Neural cell (in vitro differentiated cells): ENCODE measurements at regions not wholly inside any gene's neighbourhood (a gene's known extent, or its start where the extent isn't known, plus 50 kb on each side); places are given as distances from the start of the nearest gene placed in this dataset.

Source experiments
- H2AFZ ChIP-seq: fragments of 200-600, 300-800 bp; sonication (generic), shearing (Covaris generic); 2 replicates; pipeline ENCODE4 v1.6.0; 2014; ENCODE audit warnings: low read depth, mild to moderate bottlenecking, antibody characterized with exemption, low read length, moderate library complexity
- H3F3A ChIP-seq: fragments of 200-600 bp; shearing (Covaris generic); 2 replicates; pipeline ENCODE4 v1.6.1; 2016; ENCODE audit warnings: mild to moderate bottlenecking, moderate library complexity, mixed read lengths, antibody characterized with exemption, low read length; ENCODE audit not compliant: insufficient read depth, poor library complexity, severe bottlenecking
- H3K27ac ChIP-seq: fragments of 200-600, 300-800 bp; sonication (generic), shearing (Covaris generic); 2 replicates; pipeline ENCODE4 v1.5.1; 2014; ENCODE audit warnings: mild to moderate bottlenecking, low read length, moderate library complexity
- H3K27me3 ChIP-seq: fragments of 300-800, 200-600 bp; sonication (generic), shearing (Covaris generic); 2 replicates; pipeline ENCODE4 v1.6.0; 2014; ENCODE audit warnings: mild to moderate bottlenecking, low read depth, low read length, moderate library complexity; ENCODE audit not compliant: insufficient read depth
- H3K36me3 ChIP-seq: fragments of 300-800, 200-600 bp; sonication (generic), shearing (Covaris generic); 2 replicates; pipeline ENCODE4 v1.5.1; 2014; ENCODE audit warnings: mild to moderate bottlenecking, antibody characterized with exemption, low read length, moderate library complexity; ENCODE audit not compliant: insufficient read depth
- H3K4me2 ChIP-seq: fragments of 300-800, 200-600 bp; sonication (generic), shearing (Covaris generic); 2 replicates; pipeline ENCODE4 v1.6.0; 2014; ENCODE audit warnings: mild to moderate bottlenecking, low read length
- H3K4me3 ChIP-seq: fragments of 300-800, 200-600 bp; sonication (generic), shearing (Covaris generic); 2 replicates; pipeline ENCODE4 v1.5.1; 2014; ENCODE audit warnings: mild to moderate bottlenecking, low read length, moderate library complexity
- H3K79me2 ChIP-seq: fragments of 200-600 bp; shearing (Covaris generic); replicated peaks from 2 replicates; pipeline ENCODE4 v1.6.0; 2014; ENCODE audit warnings: mild to moderate bottlenecking, low read length, moderate library complexity; ENCODE audit not compliant: insufficient read depth
- H3K9ac ChIP-seq: fragments of 300-800, 200-600 bp; sonication (generic), shearing (Covaris generic); 2 replicates; pipeline ENCODE4 v1.6.1; 2016; ENCODE audit warnings: mild to moderate bottlenecking, low read length, mixed read lengths
- H3K9me2 ChIP-seq: fragments of 200-600 bp; shearing (Covaris generic); 2 replicates; pipeline ENCODE4 v1.6.1; 2016; ENCODE audit warnings: mild to moderate bottlenecking, low read length, mixed read lengths; ENCODE audit not compliant: insufficient read depth
- H3K9me3 ChIP-seq: fragments of 200-600, 300-800 bp; sonication (generic), shearing (Covaris generic); 2 replicates; pipeline ENCODE4 v1.6.1; 2016; ENCODE audit warnings: mild to moderate bottlenecking, mixed run types, low read length, moderate library complexity, mixed read lengths
- H4K20me1 ChIP-seq: fragments of 200-600 bp; shearing (Covaris generic); 2 replicates; pipeline ENCODE4 v1.6.1; 2016; ENCODE audit warnings: mild to moderate bottlenecking, mixed run types; ENCODE audit not compliant: insufficient read depth
- CTCF ChIP-seq: fragments of 450-650 bp; IDR thresholded peaks from 2 replicates; pipeline ENCODE4 v1.5.1; 2014; ENCODE audit warnings: antibody characterized with exemption, mild to moderate bottlenecking, moderate library complexity; ENCODE audit not compliant: poor library complexity, severe bottlenecking
- EP300 ChIP-seq: fragments of 450-650 bp; conservative IDR thresholded peaks from 2 replicates; pipeline ENCODE4 v1.6.1; 2014; ENCODE audit warnings: antibody characterized with exemption, mild to moderate bottlenecking, moderate library complexity; ENCODE audit not compliant: poor library complexity, severe bottlenecking
- EZH2 ChIP-seq: fragments of 200-600, 300-800 bp; shearing (Covaris generic), sonication (generic); IDR thresholded peaks from 2 replicates; pipeline ENCODE4 v1.6.1; 2014; ENCODE audit warnings: antibody characterized with exemption, low read length, borderline replicate concordance, mild to moderate bottlenecking; ENCODE audit not compliant: insufficient read depth, poor library complexity, severe bottlenecking
- MXI1 ChIP-seq: fragments of 450-650 bp; conservative IDR thresholded peaks from 2 replicates; pipeline ENCODE4 v1.6.1; 2014; ENCODE audit warnings: antibody characterized with exemption, mild to moderate bottlenecking; ENCODE audit not compliant: poor library complexity, severe bottlenecking
- POLR2AphosphoS5 ChIP-seq: IDR thresholded peaks from 2 replicates; pipeline ENCODE4 v1.6.1; 2012
- RAD21 ChIP-seq: fragments of 450-650 bp; conservative IDR thresholded peaks from 2 replicates; pipeline ENCODE4 v1.6.1; 2014; ENCODE audit warnings: antibody characterized with exemption, mild to moderate bottlenecking, moderate library complexity
- REST ChIP-seq: IDR thresholded peaks from 2 replicates; pipeline ENCODE4 v1.6.1; 2012; ENCODE audit warnings: borderline replicate concordance
- SMC3 ChIP-seq: fragments of 450-650 bp; conservative IDR thresholded peaks from 2 replicates; pipeline ENCODE4 v1.6.1; 2014; ENCODE audit warnings: antibody characterized with exemption, mild to moderate bottlenecking, moderate library complexity; ENCODE audit not compliant: poor library complexity
- TAF1 ChIP-seq: IDR thresholded peaks from 2 replicates; pipeline ENCODE4 v1.6.1; 2012; ENCODE audit warnings: low read depth

GRCh38 chr4:18842431-18842830 is 820.9 kb upstream of the LCORL start:
- no peaks in the 10 kb centered on the region for H3K9me2 ChIP-seq
- H2AFZ ChIP-seq = no peak overlapping the region
- no peaks in the 10 kb centered on the region for H4K20me1 ChIP-seq
- no peaks in the 10 kb centered on the region for H3K27me3 ChIP-seq
- no peak overlapping the region for H3K4me2 ChIP-seq
- no peak overlapping the region for H3K9ac ChIP-seq
- H3K79me2 ChIP-seq = no peaks in the 10 kb centered on the region
- no peaks in the 10 kb centered on the region for H3K36me3 ChIP-seq
- no peak overlapping the region for H3K27ac ChIP-seq
- TF ChIP-seq SMC3 (no peak), POLR2AphosphoS5 (no peak), CTCF (no peak), MXI1 (no peak), REST (no peak), EZH2 (no peak), EP300 (no peak), RAD21 (no peak), TAF1 (no peak)
- no peak overlapping the region for H3K4me3 ChIP-seq
- no peaks in the 10 kb centered on the region for H3F3A ChIP-seq
- H3K9me3 ChIP-seq = no peaks in the 10 kb centered on the region

- TF ChIP-seq REST (no peak), SMC3 (no peak), POLR2AphosphoS5 (no peak), TAF1 (no peak), EZH2 (no peak), RAD21 (no peak), CTCF (no peak), EP300 (no peak), MXI1 (no peak)
- no peaks in the 10 kb centered on the region for H3K79me2 ChIP-seq
- no peak overlapping the region for H3K4me2 ChIP-seq
- H3K27ac ChIP-seq = no peak overlapping the region
- H3K9ac ChIP-seq = no peak overlapping the region
- H3K9me3 ChIP-seq = no peaks in the 10 kb centered on the region
- H3K36me3 ChIP-seq = no peaks in the 10 kb centered on the region
- H2AFZ ChIP-seq = no peak overlapping the region
- no peak overlapping the region for H3K4me3 ChIP-seq
- no peaks in the 10 kb centered on the region for H3F3A ChIP-seq
- no peaks in the 10 kb centered on the region for H4K20me1 ChIP-seq
- no peaks in the 10 kb centered on the region for H3K9me2 ChIP-seq
- H3K27me3 ChIP-seq = no peaks in the 10 kb centered on the region
Observed at GRCh38 chr4:18840481-18840880, 818.9 kb upstream of the LCORL start.
